ENCODE measurements at regions not wholly inside any gene's neighbourhood (a gene's known extent, or its start where the extent isn't known, plus 50 kb on each side); places are given as distances from the start of the nearest gene placed in this dataset.

- TF ChIP-seq POLR2AphosphoS5 (IDR thresholded peaks at IDR 0.05) (no peak), CTCF (IDR thresholded peaks at IDR 0.05) (no peak), POLR2A (IDR thresholded peaks at IDR 0.05) (no peak), EP300 (IDR thresholded peaks at IDR 0.05) (no peak)
Measured at GRCh38 chr16:60586493-60586892, 1449.7 kb downstream of the CDH8 start.

All from upper lobe of left lung (tissue), 4 donors.